HL-60 (cell line): ENCODE measurements at regions not wholly inside any gene's neighbourhood (a gene's known extent, or its start where the extent isn't known, plus 50 kb on each side); places are given as distances from the start of the nearest gene placed in this dataset.

Experiments used
- POLR2AphosphoS5 ChIP-seq: IDR thresholded peaks from 2 replicates; pipeline ENCODE4 v1.6.1; 2012; ENCODE audit warnings: low read depth
- TF ChIP-seq, protein P1 (sequence below): IDR thresholded peaks from one replicate; pipeline ENCODE4 v1.5.1; 2011; ENCODE audit warnings: low read length, control low read depth, inconsistent platforms; ENCODE audit not compliant: insufficient read depth
- TF ChIP-seq, protein P2 (sequence below): IDR thresholded peaks from 2 replicates; pipeline ENCODE4 v1.6.1; 2012; ENCODE audit warnings: low read depth; ENCODE audit not compliant: insufficient replicate concordance

DNA sequence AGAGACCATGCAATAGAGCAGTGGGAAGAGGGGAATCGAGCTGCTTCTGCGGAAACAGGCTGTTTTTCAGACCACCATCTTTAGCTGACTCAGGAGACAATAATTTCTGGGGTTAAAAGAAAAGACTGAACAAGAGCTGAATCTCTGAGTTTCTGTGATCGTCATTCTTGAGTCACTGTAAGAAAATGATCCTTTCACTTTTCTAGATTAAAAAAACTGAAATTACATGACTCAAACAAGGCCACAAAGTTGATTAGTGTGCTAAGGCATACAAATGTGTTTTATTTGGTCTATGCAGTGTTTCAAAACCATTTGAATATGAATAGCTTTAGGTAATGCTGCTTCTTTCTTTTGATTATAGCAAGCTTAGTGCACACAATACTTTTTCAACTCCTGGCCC lies 194.4 kb upstream of the RPL34 start:
- TF ChIP-seq, protein P1, sequence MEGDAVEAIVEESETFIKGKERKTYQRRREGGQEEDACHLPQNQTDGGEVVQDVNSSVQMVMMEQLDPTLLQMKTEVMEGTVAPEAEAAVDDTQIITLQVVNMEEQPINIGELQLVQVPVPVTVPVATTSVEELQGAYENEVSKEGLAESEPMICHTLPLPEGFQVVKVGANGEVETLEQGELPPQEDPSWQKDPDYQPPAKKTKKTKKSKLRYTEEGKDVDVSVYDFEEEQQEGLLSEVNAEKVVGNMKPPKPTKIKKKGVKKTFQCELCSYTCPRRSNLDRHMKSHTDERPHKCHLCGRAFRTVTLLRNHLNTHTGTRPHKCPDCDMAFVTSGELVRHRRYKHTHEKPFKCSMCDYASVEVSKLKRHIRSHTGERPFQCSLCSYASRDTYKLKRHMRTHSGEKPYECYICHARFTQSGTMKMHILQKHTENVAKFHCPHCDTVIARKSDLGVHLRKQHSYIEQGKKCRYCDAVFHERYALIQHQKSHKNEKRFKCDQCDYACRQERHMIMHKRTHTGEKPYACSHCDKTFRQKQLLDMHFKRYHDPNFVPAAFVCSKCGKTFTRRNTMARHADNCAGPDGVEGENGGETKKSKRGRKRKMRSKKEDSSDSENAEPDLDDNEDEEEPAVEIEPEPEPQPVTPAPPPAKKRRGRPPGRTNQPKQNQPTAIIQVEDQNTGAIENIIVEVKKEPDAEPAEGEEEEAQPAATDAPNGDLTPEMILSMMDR, result no peak
- TF ChIP-seq, protein P2, sequence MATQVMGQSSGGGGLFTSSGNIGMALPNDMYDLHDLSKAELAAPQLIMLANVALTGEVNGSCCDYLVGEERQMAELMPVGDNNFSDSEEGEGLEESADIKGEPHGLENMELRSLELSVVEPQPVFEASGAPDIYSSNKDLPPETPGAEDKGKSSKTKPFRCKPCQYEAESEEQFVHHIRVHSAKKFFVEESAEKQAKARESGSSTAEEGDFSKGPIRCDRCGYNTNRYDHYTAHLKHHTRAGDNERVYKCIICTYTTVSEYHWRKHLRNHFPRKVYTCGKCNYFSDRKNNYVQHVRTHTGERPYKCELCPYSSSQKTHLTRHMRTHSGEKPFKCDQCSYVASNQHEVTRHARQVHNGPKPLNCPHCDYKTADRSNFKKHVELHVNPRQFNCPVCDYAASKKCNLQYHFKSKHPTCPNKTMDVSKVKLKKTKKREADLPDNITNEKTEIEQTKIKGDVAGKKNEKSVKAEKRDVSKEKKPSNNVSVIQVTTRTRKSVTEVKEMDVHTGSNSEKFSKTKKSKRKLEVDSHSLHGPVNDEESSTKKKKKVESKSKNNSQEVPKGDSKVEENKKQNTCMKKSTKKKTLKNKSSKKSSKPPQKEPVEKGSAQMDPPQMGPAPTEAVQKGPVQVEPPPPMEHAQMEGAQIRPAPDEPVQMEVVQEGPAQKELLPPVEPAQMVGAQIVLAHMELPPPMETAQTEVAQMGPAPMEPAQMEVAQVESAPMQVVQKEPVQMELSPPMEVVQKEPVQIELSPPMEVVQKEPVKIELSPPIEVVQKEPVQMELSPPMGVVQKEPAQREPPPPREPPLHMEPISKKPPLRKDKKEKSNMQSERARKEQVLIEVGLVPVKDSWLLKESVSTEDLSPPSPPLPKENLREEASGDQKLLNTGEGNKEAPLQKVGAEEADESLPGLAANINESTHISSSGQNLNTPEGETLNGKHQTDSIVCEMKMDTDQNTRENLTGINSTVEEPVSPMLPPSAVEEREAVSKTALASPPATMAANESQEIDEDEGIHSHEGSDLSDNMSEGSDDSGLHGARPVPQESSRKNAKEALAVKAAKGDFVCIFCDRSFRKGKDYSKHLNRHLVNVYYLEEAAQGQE, result no peak
- TF ChIP-seq POLR2AphosphoS5, result no peak
